Transverse colon (tissue), 4 donors: ENCODE measurements at regions not wholly inside any gene's neighbourhood (a gene's known extent, or its start where the extent isn't known, plus 50 kb on each side); places are given as distances from the start of the nearest gene placed in this dataset.

Source experiments
- DNase-seq: peaks from one replicate; pipeline ENCODE4 v3.0.0-alpha.2; 2019
- H3K27ac ChIP-seq, 4 donors: fragments of 200-600 bp; sonication (generic); 2 replicates each; pipeline ENCODE4 v1.5.1; 2016 to 2018; ENCODE audit warnings: inconsistent platforms in 4 of 4
- H3K27me3 ChIP-seq: fragments of 200-600 bp; sonication (generic); 2 replicates; pipeline ENCODE4 v1.5.1; 2017; ENCODE audit warnings: inconsistent platforms
- H3K36me3 ChIP-seq, 4 donors: fragments of 200-600 bp; sonication (generic); 2 replicates each; pipeline ENCODE4 v1.5.1; 2017 to 2019; ENCODE audit warnings: inconsistent platforms in 4 of 4
- H3K4me1 ChIP-seq, 4 donors: fragments of 200-600 bp; sonication (generic); 2 replicates each; pipeline ENCODE4 v1.5.1; 2017 to 2020; ENCODE audit warnings: inconsistent platforms in 4 of 4
- H3K4me3 ChIP-seq, 4 donors: fragments of 200-600 bp; sonication (generic); 1 replicate in 1 of 4; 2 replicates in 3 of 4; pipeline versions ENCODE4 v1.5.1 to v1.6.1; 2017 to 2019; ENCODE audit warnings: inconsistent platforms in 4 of 4
- H3K9me3 ChIP-seq, 2 donors: fragments of 200-600 bp; sonication (generic); 2 replicates each; pipeline ENCODE4 v1.5.1; 2017 to 2019; ENCODE audit warnings: inconsistent platforms in 2 of 2
- CTCF ChIP-seq, 5 experiments: fragments of 200-600 bp in 3 of 5; fragments of 450-650 bp in 2 of 5; sonication (generic) in 3 of 5; IDR thresholded peaks; 1 replicate in 2 of 5; 2 replicates in 3 of 5; pipeline ENCODE4 v1.5.1; 2016 to 2017; ENCODE audit warnings: antibody characterized with exemption in 5 of 5, inconsistent platforms in 3 of 5, mild to moderate bottlenecking in 2 of 5, moderate library complexity in 1 of 5
- EP300 ChIP-seq: sonication (generic); formaldehyde crosslinking; IDR thresholded peaks from one replicate; pipeline ENCODE4 v1.6.1; 2017; ENCODE audit warnings: antibody characterized with exemption, low read depth
- POLR2A ChIP-seq: fragments of 450-650 bp; IDR thresholded peaks from one replicate; pipeline ENCODE4 v1.6.1; 2016; ENCODE audit warnings: antibody characterized with exemption, mild to moderate bottlenecking, moderate library complexity
- POLR2AphosphoS5 ChIP-seq, 3 donors: sonication (generic); formaldehyde crosslinking; IDR thresholded peaks; one replicate each; pipeline ENCODE4 v1.6.1; 2016; ENCODE audit warnings: antibody characterized with exemption in 3 of 3
- WGBS, 2 donors: methylation state at CpG; one replicate each; pipeline ENCODE4 v1.1.5; 2018; ENCODE audit warnings: low coverage in 1 of 2; 5-methylcytosine and 5-hydroxymethylcytosine counted together
- in situ Hi-C, 4 donors: fragments of 200-750 bp; cut with MboI; loops; one replicate each; pipeline versions ENCODE4 v1.15.0 to v1.15.1; 2017; ENCODE audit warnings: low sequenced_read_pairs in 3 of 4, low pct_ligation_motif_present in 1 of 4, low pct_unique_long_range_greater_than_20kb in 1 of 4
- intact Hi-C: fragments of 100-400 bp; cut with DNase I; formaldehyde crosslinking; loops from one replicate; pipeline ENCODE4 v1.15.1; 2023; ENCODE audit warnings: low total_unique reads

GRCh38 chr11:59271811-59272327 is 59.1 kb upstream of the MPEG1 start:
- Histone ChIP-seq H3K27ac (peak overlapping the region in 3 of 4 donors; percentile 67 to 76 (median 69)), H3K4me1 (peaks cover 3 to 21% (median 10%) of the 10 kb centered on the region in 4 donors), H3K4me3 (no peak overlapping the region), H3K27me3 (no peaks in the 10 kb centered on the region), H3K9me3 (no peaks in the 10 kb centered on the region), H3K36me3 (no peaks in the 10 kb centered on the region)
- no peak for DNase-seq
- WGBS, 2 donors: 76% methylated on average over 4 of the region's 4 CpGs; no CpG with 5 or more reads in 1 of the 2 donors
- in situ Hi-C loops: no loop called here
- TF ChIP-seq EP300: no peak
- TF ChIP-seq POLR2A: no peak
- no peak for TF ChIP-seq POLR2AphosphoS5 (IDR thresholded peaks at IDR 0.05)
- no peak for TF ChIP-seq CTCF (IDR thresholded peaks at IDR 0.05)
- intact Hi-C loops: no loop called here

DNA sequence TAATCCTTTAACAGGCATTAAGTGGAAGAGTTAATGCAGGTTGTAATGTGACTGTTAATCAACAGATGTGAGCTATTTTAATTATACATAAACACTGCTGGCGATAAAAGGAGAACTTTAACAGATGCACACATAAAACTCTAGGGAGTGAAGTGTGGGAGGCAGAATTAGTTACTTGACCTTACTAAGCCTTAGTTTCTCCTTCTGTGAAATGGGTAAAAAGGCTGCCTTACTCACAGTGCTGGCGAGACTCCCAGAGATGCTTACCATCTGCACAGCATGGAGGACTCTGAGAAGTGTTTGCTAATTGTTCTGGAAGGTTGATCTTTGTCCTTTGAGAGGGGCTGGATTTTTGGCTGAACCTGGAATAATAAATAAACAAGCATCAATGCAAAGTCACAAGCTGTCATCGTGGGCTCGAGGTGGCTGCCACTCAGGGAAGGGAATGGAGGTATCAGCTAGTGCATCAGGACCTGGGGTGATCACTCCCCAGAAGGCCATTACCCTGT is 58.6 kb upstream of the MPEG1 start:
- 81 to 83% methylated on average over 2 to 4 of the region's 4 CpGs for WGBS, 2 donors
- no peak overlapping the region for H3K4me3 ChIP-seq
- TF ChIP-seq EP300 (no peak), POLR2AphosphoS5 (IDR thresholded peaks at IDR 0.05) (no peak)
- in situ Hi-C loops (no loop called here), intact Hi-C loops (no loop called here)
- H3K27me3 ChIP-seq: no peaks in the 10 kb centered on the region
- peaks cover 3 to 21% (median 10%) of the 10 kb centered on the region in 4 donors for H3K4me1 ChIP-seq
- H3K27ac ChIP-seq: no peak overlapping the region
- DNase-seq: no peak
- H3K36me3 ChIP-seq: no peaks in the 10 kb centered on the region
- H3K9me3 ChIP-seq: no peaks in the 10 kb centered on the region

DNA sequence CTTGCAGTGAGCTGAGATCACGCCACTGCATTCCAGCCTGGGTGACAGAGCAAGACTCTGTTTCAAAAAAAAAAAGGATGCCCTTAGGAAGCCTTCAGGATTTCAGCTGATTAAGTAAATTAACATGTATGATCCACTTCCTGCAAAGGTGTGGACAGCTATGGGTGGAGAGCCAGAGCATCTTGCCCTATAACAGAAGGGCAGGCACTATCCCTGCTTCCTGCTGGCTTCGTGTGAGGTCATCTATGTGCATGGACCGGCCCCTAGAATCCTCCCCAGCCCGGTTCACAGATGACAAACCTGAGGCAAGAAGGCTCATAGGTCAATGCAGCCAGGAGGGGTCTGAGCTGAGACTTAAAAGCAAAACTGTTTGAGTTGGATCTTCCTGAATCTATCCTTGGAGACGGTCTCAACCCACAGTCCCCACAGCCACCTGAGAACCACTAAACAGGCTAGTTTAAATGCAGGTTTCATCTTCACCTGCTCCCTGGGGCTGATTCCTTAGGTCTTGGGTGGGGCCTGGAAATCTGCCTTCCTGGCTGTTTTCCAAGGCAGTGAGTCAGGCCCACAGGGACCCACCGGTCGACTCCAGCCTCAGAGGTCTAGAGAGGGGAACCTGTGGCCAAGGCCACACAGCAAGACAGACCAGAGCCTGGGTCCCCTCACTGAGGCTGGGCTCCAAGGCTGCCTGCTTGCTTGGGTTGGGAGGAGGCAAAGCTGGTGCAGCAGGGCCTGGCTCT is 55.2 kb upstream of the MPEG1 start:
- Histone ChIP-seq H3K36me3 (no peaks in the 10 kb centered on the region), H3K4me3 (no peak overlapping the region), H3K27me3 (no peaks in the 10 kb centered on the region), H3K9me3 (no peaks in the 10 kb centered on the region), H3K4me1 (peaks cover 0 to 7% (median 2%) of the 10 kb centered on the region in 4 donors), H3K27ac (no peak overlapping the region)
- intact Hi-C loops: no loop called here
- in situ Hi-C loops: no loop called here
- TF ChIP-seq EP300 (no peak), CTCF (IDR thresholded peaks at IDR 0.05) (no peak), POLR2AphosphoS5 (IDR thresholded peaks at IDR 0.05) (no peak), POLR2A (no peak)
- DNase-seq: no peak
- WGBS, 2 donors: 84 to 100% methylated on average over 1 to 7 of the region's 7 CpGs

DNA sequence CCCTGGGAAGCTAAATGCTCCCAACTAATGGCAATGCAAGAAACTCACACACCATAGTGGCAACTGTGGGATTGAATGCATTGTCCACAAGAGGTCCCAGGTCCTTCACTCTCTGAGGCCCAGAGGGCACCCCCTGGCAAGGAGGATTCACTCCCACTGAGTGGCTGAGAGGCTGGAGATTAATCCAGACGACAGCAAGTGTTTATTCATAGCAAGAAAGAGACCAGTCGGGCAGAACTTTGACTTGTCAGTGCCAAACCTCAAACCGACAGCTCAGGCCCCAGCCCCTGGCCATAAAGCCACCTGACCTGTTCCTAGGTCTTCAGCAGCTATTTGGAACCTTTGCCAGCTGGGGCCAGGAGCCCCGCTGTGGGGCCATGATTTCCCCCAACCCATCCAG is 54.5 kb upstream of the MPEG1 start:
- no peaks in the 10 kb centered on the region for H3K9me3 ChIP-seq
- intact Hi-C loops: no loop called here
- in situ Hi-C loops: no loop called here
- H3K27ac ChIP-seq: no peak overlapping the region
- WGBS, 2 donors: 72% methylated on average over 4 of the region's 4 CpGs; no CpG with 5 or more reads in 1 of the 2 donors
- H3K4me1 ChIP-seq: no peaks in the 10 kb centered on the region
- no peaks in the 10 kb centered on the region for H3K27me3 ChIP-seq
- no peak for TF ChIP-seq POLR2A
- TF ChIP-seq EP300: no peak
- no peak for TF ChIP-seq POLR2AphosphoS5 (IDR thresholded peaks at IDR 0.05)
- TF ChIP-seq CTCF (IDR thresholded peaks at IDR 0.05): no peak
- H3K4me3 ChIP-seq: no peak overlapping the region
- no peak for DNase-seq
- H3K36me3 ChIP-seq: no peaks in the 10 kb centered on the region
